Immature natural killer cell (primary cell): ENCODE measurements at regions not wholly inside any gene's neighbourhood (a gene's known extent, or its start where the extent isn't known, plus 50 kb on each side); places are given as distances from the start of the nearest gene placed in this dataset.

Experiments
- DNase-seq, 3 donors: peaks; one replicate each; pipeline ENCODE4 v3.0.0; 2022; ENCODE audit warnings: mixed read lengths in 1 of 3
- H3K27ac Mint-ChIP-seq, 6 donors: one replicate each; pipeline ENCODE4 v1.8.0; 2020; ENCODE audit warnings: mixed read lengths in 6 of 6, mild to moderate bottlenecking in 5 of 6, inconsistent platforms in 4 of 6, moderate library complexity in 3 of 6
- H3K27me3 Mint-ChIP-seq, 3 donors: one replicate each; pipeline ENCODE4 v1.8.0; 2020 to 2021; ENCODE audit warnings: low read depth in 3 of 3, mild to moderate bottlenecking in 3 of 3, mixed read lengths in 3 of 3, moderate library complexity in 3 of 3, inconsistent platforms in 1 of 3
- H3K36me3 Mint-ChIP-seq, 3 donors: one replicate each; pipeline ENCODE4 v1.8.0; 2020; ENCODE audit warnings: mixed read lengths in 3 of 3, inconsistent platforms in 2 of 3, mild to moderate bottlenecking in 2 of 3
- H3K4me1 Mint-ChIP-seq, 2 donors: one replicate each; pipeline ENCODE4 v1.8.0; 2020; ENCODE audit warnings: inconsistent platforms in 2 of 2, mild to moderate bottlenecking in 2 of 2, mixed read lengths in 2 of 2, moderate library complexity in 1 of 2
- H3K4me3 Mint-ChIP-seq, 5 donors: one replicate each; pipeline ENCODE4 v1.8.0; 2020; ENCODE audit warnings: mild to moderate bottlenecking in 5 of 5, mixed read lengths in 5 of 5, inconsistent platforms in 3 of 5, moderate library complexity in 3 of 5
- H3K9me3 Mint-ChIP-seq, 6 donors: one replicate each; pipeline ENCODE4 v1.8.0; 2020; ENCODE audit warnings: mild to moderate bottlenecking in 6 of 6, mixed read lengths in 6 of 6, inconsistent platforms in 4 of 6, moderate library complexity in 3 of 6

DNA sequence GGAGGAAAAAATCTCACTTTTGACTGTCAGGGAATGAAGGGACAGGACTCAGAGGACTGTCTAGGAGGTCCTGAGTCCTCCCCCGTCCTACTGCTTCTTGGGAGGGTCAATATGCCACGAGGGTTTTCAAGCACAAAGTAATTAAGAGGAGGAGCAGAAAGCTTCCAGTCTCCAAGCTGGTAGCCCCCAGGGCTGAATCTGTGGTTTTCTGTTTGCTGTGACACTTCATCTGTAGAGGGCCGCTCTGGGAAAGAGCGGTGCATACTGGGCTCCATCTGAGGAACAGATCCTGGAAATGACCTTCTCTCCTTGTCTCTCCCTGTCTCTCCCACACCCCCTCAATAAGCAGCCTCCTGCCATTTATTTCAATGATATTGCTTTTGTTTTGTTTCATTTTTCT, 180.1 kb upstream of the SDK2 start:
- Mint-ChIP-seq H3K4me3 (peak overlapping the region in 4 of 5 donors; percentile 39 to 82 (median 71)), H3K4me1 (peaks cover 29 to 66% of the 10 kb centered on the region in 2 donors), H3K36me3 (no peaks in the 10 kb centered on the region), H3K27me3 (peaks cover 7 to 14% (median 8%) of the 10 kb centered on the region in 3 donors), H3K27ac (peak overlapping the region in 4 of 6 donors; percentile 81 to 91 (median 86)), H3K9me3 (no peaks in the 10 kb centered on the region)
- DNase-seq = no peak

DNA sequence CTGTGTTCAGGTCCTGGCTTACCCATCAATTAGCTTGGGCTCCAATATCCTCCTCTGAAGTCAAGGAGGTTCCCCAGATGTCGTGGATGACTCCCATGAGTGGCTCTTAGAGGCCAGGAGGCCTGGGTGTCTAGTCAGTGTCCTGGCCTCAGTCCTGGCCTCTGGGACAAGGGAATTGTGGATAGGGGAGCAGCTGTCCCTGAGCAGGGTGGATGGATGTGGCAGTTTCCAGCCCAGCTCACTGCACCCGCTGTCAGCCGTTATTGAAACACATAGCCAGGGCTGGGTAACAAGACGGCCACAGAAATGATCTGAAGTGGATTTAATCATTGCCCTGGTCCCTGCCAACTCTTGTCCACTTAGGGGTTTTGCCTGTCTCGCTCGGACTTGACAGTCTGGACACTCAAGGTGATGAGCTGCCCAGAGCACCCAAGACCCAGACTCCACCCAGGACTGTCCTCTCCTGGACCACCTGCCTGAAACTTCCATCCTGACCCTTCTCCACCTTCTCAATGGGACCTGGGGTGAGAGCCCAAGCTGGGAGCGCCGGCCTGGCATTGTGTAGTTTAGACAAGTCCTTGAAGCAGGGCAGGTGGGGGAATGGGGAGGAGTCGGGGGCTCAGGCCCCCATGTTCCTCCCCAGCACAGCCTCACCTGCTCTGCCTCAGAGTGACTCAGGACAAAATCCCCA, 182.1 kb upstream of the SDK2 start:
- Mint-ChIP-seq H3K36me3 (peaks cover 0 to 3% (median 0%) of the 10 kb centered on the region in 3 donors), H3K4me1 (peaks cover 46 to 80% of the 10 kb centered on the region in 2 donors), H3K4me3 (peak overlapping the region in 1 of 5 donors; percentile 27), H3K9me3 (no peaks in the 10 kb centered on the region), H3K27ac (peak overlapping the region; percentile 49 to 93 (median 80)), H3K27me3 (peaks cover 9 to 16% (median 12%) of the 10 kb centered on the region in 3 donors)
- no peak for DNase-seq

GRCh38 chr17:73826872-73827228, 182.6 kb upstream of the SDK2 start:
- Mint-ChIP-seq H3K9me3 (no peaks in the 10 kb centered on the region), H3K36me3 (peaks cover 0 to 3% (median 0%) of the 10 kb centered on the region in 3 donors), H3K4me3 (peak overlapping the region in 2 of 5 donors; percentile 21 to 58), H3K27ac (peak overlapping the region; percentile 49 to 93 (median 80)), H3K27me3 (peaks cover 9 to 16% (median 13%) of the 10 kb centered on the region in 3 donors), H3K4me1 (peaks cover 51 to 82% of the 10 kb centered on the region in 2 donors)
- no peak for DNase-seq

DNA sequence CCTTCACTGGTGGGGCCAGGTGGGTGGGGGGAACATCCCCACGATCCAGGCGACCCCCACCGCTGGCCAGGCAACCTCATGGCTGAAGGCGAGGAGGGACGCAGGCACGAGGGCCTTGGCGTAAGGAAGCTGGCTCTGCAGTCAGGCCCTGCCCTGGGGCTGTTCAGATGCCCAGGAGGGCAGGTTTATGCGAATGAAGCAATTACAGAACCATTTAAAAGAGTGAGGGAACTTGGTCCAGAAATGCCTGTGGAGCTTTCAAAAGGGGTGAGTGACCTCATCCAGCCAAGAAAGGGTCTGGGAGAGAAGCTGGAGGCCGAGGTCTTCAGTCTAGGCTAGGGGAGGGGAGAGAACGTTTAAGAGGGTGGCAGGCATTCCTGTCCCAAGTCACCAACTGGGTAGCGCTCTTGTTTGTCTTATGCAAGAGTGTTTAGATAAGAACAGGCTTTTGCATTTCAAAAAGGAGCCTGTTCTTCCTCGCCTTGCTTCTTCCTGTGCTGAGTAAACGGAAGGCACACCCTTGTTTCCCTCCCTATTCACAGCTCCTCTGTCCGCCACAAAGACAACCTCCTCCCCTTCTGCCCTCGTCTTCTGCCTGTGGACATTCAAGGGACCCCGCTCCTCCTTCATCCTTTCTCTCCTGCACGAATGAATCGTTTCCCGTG, 183.5 kb upstream of the SDK2 start:
- Mint-ChIP-seq H3K36me3 (peaks cover 0 to 3% (median 0%) of the 10 kb centered on the region in 3 donors), H3K4me1 (peaks cover 59 to 88% of the 10 kb centered on the region in 2 donors), H3K27me3 (peaks cover 9 to 15% (median 12%) of the 10 kb centered on the region in 3 donors), H3K27ac (peak overlapping the region; percentile 75 to 93 (median 86)), H3K4me3 (peak overlapping the region; percentile 39 to 76 (median 62)), H3K9me3 (no peaks in the 10 kb centered on the region)
- DNase-seq = no peak

- Mint-ChIP-seq H3K4me3 (peak overlapping the region in 1 of 5 donors; percentile 10), H3K27me3 (peaks cover 3 to 6% (median 6%) of the 10 kb centered on the region in 3 donors), H3K4me1 (peaks cover 51 to 69% of the 10 kb centered on the region in 2 donors), H3K27ac (peak overlapping the region in 2 of 6 donors; percentile 43 to 87), H3K36me3 (peaks cover 0 to 3% (median 0%) of the 10 kb centered on the region in 3 donors), H3K9me3 (no peaks in the 10 kb centered on the region)
- DNase-seq = no peak
Observed at GRCh38 chr17:73829676-73830280, 185.5 kb upstream of the SDK2 start.

DNA sequence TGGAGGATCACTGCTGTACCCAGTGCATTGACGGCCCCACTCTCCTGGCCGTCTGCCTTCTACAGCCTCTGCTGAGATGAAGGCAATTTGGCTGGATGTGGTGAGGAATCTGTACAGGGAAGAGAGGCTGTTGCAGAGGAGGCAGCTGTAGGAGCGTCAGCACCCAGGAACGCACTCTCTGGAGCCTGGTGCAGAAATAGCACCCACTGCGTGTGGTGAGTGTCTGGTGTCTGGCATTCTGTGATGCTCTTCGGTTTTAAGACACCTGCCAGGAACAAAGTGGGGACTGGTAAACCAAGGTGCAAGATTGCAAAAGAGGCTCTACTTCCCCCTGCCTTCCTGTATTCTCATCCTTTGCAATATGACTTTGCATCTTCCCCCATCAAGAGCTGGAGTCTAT, 187.5 kb upstream of the SDK2 start:
- Mint-ChIP-seq H3K4me1 (peaks cover 62 to 67% of the 10 kb centered on the region in 2 donors), H3K4me3 (peak overlapping the region; percentile 15 to 47 (median 24)), H3K36me3 (peaks cover 0 to 3% (median 0%) of the 10 kb centered on the region in 3 donors), H3K27ac (peak overlapping the region in 4 of 6 donors; percentile 18 to 56 (median 50)), H3K9me3 (no peaks in the 10 kb centered on the region), H3K27me3 (peaks cover 2 to 6% (median 6%) of the 10 kb centered on the region in 3 donors)
- peak; percentile 26 to 35 (median 27) for DNase-seq

DNA sequence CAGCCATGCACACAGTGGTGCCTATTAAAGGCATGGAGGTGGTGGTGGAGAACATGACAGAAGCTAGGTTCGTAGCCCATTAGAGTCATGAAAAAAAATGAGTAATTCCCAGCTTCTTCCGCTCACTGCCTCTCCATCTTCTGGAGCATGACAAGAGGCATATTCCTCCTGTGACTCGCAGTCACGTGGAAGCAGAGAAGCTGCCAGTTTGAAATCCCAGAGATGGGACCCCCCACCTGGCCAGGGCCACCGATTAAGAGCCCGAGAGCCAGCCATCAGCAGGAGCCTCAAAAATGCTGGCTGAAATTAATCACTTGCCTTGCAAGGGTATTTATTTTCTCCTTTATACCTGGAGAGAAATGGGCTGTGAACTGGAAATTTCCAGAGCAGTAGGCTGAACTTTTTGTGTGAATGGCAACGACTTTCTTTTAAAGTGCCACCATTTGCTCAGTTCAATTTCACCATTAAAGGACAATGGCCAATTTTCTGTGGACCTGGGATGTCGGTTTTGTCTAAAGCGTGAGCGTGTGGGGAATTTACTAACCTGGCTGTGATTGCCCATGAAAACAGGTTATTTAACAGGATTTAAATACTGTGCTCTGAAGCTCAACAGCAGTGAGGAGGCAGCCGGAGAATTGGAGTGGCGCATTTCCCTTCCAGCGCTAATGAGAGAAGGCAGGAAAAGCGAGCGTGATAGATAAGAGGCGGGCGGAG, 189.7 kb upstream of the SDK2 start:
- H3K4me3 Mint-ChIP-seq = no peak overlapping the region
- H3K9me3 Mint-ChIP-seq = no peaks in the 10 kb centered on the region
- no peak for DNase-seq
- peaks cover 2 to 8% (median 3%) of the 10 kb centered on the region in 3 donors for H3K27me3 Mint-ChIP-seq
- H3K27ac Mint-ChIP-seq = no peak overlapping the region
- H3K4me1 Mint-ChIP-seq = peaks cover 44 to 46% of the 10 kb centered on the region in 2 donors
- H3K36me3 Mint-ChIP-seq = peaks cover 0 to 3% (median 0%) of the 10 kb centered on the region in 3 donors

DNA sequence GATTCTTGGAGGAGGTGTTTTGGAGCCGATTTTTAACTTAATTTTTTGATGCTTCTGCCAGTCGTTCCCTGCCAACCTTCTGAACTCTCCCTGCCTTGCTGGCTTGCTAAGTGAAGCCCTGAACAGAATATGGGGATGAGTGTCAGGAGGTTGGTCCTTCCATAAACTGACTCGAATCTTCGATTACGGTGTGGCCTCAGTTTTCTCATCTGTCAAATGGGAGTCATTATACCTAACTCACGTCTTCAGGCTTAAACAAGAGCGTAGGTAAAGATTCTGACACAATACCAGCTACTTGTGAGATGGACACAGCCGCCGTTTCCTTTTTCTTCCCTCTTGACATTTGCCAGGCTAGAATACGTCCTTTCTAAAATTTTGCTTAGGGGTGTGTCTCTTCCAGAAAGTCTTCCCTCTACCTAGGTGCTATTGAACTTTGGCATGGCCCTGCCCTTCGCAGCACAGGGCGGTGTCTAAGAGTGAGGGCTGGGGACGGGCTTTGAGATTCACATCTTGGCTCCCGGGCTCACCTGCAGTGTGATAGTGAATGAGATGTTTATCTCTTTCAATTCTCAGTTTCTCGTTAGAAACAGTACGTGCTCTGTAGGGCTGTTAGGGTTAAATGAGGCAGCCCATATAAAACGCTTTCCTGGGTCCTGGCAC, 190.6 kb upstream of the SDK2 start:
- H3K9me3 Mint-ChIP-seq = no peaks in the 10 kb centered on the region
- H3K4me3 Mint-ChIP-seq = peak overlapping the region in 1 of 5 donors; percentile 36

GRCh38 chr17:73835605-73836004, 191.4 kb upstream of the SDK2 start:
- Mint-ChIP-seq H3K4me3 (peak overlapping the region in 1 of 5 donors; percentile 36), H3K27ac (peak overlapping the region in 4 of 6 donors; percentile 4 to 43 (median 24))

More for the DNA sequence above, 190.6 kb upstream of the SDK2 start:
- no peak for DNase-seq
- Mint-ChIP-seq H3K36me3 (peaks cover 0 to 3% (median 0%) of the 10 kb centered on the region in 3 donors), H3K4me1 (peaks cover 37 to 39% of the 10 kb centered on the region in 2 donors), H3K27ac (peak overlapping the region in 1 of 6 donors; percentile 29), H3K27me3 (peaks cover 2 to 10% (median 3%) of the 10 kb centered on the region in 3 donors)

GRCh38 chr17:73838815-73839214, 194.6 kb upstream of the SDK2 start:
- no peak overlapping the region for H3K4me3 Mint-ChIP-seq
- no peak overlapping the region for H3K27ac Mint-ChIP-seq
- peaks cover 9 to 11% of the 10 kb centered on the region in 2 donors for H3K4me1 Mint-ChIP-seq
- no peaks in the 10 kb centered on the region for H3K9me3 Mint-ChIP-seq
- H3K27me3 Mint-ChIP-seq = peaks cover 2 to 8% (median 2%) of the 10 kb centered on the region in 3 donors
- DNase-seq = no peak
- no peaks in the 10 kb centered on the region for H3K36me3 Mint-ChIP-seq

More at GRCh38 chr17:73835605-73836004, 191.4 kb upstream of the SDK2 start:
- DNase-seq = no peak
- no peaks in the 10 kb centered on the region for H3K36me3 Mint-ChIP-seq
- no peaks in the 10 kb centered on the region for H3K9me3 Mint-ChIP-seq
- peaks cover 2 to 10% (median 3%) of the 10 kb centered on the region in 3 donors for H3K27me3 Mint-ChIP-seq
- peaks cover 29 to 31% of the 10 kb centered on the region in 2 donors for H3K4me1 Mint-ChIP-seq

DNA sequence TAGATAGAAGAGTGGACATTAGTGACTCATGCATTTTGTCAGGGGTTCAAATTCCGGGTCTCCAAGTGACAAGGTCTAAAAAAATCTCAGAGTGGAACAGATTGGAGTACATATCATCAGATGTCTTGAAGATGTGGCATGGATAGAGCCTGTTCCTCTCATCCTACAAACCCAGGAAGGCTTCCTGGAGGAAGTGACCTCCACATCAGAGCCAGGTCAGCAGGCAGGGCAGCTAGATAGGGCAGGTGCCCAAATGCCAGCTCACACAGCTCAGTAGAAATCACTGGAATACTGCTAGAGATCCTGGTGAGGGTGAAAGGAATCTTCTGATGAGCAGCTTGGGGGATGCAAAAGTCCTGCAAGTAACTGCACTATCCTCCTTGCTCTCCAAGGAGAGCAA, 196.6 kb upstream of the SDK2 start:
- H3K4me3 Mint-ChIP-seq = no peak overlapping the region
- H3K9me3 Mint-ChIP-seq = no peaks in the 10 kb centered on the region
- no peak for DNase-seq
- no peaks in the 10 kb centered on the region for H3K36me3 Mint-ChIP-seq
- H3K27ac Mint-ChIP-seq = peak overlapping the region in 1 of 6 donors; percentile 1
- peaks cover 0 to 1% of the 10 kb centered on the region in 2 donors for H3K4me1 Mint-ChIP-seq
- peaks cover 0 to 8% (median 2%) of the 10 kb centered on the region in 3 donors for H3K27me3 Mint-ChIP-seq

- no peaks in the 10 kb centered on the region for H3K4me1 Mint-ChIP-seq
Observed at GRCh38 chr17:73841431-73842060, 197.3 kb upstream of the SDK2 start.

More at GRCh38 chr17:73841431-73842060, 197.3 kb upstream of the SDK2 start:
- no peak for DNase-seq
- Mint-ChIP-seq H3K27me3 (peaks cover 0 to 8% (median 2%) of the 10 kb centered on the region in 3 donors), H3K4me3 (no peak overlapping the region), H3K36me3 (no peaks in the 10 kb centered on the region), H3K27ac (peak overlapping the region in 1 of 6 donors; percentile 5), H3K9me3 (no peaks in the 10 kb centered on the region)
